ENCODE measurements at regions not wholly inside any gene's neighbourhood (a gene's known extent, or its start where the extent isn't known, plus 50 kb on each side); places are given as distances from the start of the nearest gene placed in this dataset.
"Not testable (repeated sequence)": the region's sequence is repeated elsewhere in the genome, so short reads cannot be mapped to it uniquely, and the experiment has no call there.

DNA sequence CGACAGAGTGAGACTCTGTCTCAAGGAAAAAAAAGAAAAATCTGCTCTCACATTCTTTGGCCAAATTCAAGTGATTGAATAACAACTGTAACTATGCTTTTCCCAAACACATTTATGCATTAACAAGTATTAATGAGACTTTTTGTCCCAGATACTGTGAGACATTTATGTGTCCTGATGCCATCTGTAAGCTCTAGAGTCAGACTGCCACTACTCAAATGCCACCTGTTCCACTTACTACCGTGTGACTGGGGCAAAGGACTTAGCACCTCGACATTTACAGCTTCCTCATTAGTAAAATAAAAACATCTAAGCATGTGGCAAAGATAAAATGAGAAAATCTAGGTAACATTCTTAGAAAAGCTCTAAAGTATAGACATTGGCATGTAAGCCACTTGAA is 178.1 kb upstream of the MARCKS start:
- DNase-seq, result no peak
- WGBS, 2 donors, result 60 to 64% methylated on average over 3 of the region's 3 CpGs
- no peak for ATAC-seq
- no peaks in the 10 kb centered on the region for H3K36me3 ChIP-seq
- no peak overlapping the region for H3K4me3 ChIP-seq
- no peaks in the 10 kb centered on the region for H3K4me1 ChIP-seq
- no peaks in the 10 kb centered on the region for H3K27me3 ChIP-seq
- no peaks in the 10 kb centered on the region for H3K9me3 ChIP-seq
- TF ChIP-seq CTCF (IDR thresholded peaks at IDR 0.05), result no peak
- no peak overlapping the region for H3K27ac ChIP-seq
- intact Hi-C loops (cut with DNase I), result no loop called here

DNA sequence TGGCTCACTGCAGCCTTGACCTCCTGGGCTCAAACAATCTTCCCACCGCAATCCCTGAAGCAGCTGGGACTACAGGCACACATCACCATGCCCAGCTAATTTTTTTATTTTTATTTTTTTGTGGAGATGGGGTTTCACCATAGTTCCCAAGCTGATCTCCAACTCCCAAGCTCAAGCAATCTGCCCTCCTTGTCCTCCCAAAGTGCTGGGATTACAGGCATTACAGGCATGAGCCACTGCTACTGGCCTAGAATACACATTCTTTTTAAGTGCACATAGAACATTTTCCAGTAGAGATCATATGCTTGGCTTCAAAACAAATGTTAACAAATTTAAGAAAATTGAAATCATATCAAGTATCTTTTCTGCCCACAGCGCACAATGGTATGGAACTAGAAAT is 176.8 kb upstream of the MARCKS start:
- 85% methylated on average over 2 of the region's 2 CpGs for WGBS, 2 donors
- H3K27ac ChIP-seq, result no peak overlapping the region
- DNase-seq, result no peak
- no peak overlapping the region for H3K4me3 ChIP-seq
- H3K9me3 ChIP-seq, result no peaks in the 10 kb centered on the region
- no peaks in the 10 kb centered on the region for H3K4me1 ChIP-seq
- H3K36me3 ChIP-seq, result no peaks in the 10 kb centered on the region
- TF ChIP-seq CTCF (IDR thresholded peaks at IDR 0.05), result no peak
- intact Hi-C loops (cut with DNase I), result no loop called here
- no peak for ATAC-seq
- H3K27me3 ChIP-seq, result no peaks in the 10 kb centered on the region

DNA sequence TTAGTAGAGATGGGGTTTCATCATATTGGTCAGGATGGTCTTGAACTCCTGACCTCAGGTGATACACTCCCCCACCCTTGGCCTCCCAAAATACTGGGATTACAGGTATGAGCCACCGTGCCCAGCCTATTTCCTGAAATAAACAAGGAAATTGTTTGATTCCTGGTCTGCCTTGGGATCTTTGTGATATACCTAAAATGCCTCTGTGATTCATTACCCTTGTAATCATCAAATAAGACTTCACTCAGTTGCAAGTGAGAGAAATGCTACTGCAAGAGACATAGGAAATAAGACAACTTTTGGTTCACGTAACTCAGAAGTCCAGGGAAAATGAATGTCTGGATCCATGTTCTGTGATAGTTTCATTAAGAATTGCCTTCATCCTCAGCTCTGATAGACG is 173.2 kb upstream of the MARCKS start:
- ATAC-seq (no peak), DNase-seq (no peak)
- no peaks in the 10 kb centered on the region for H3K9me3 ChIP-seq
- no peaks in the 10 kb centered on the region for H3K4me1 ChIP-seq
- no peaks in the 10 kb centered on the region for H3K27me3 ChIP-seq
- no peak overlapping the region for H3K4me3 ChIP-seq
- intact Hi-C loops (cut with DNase I), result no loop called here
- WGBS, 2 donors, result 94 to 96% methylated on average over 3 of the region's 3 CpGs
- no peak for TF ChIP-seq CTCF (IDR thresholded peaks at IDR 0.05)
- no peak overlapping the region for H3K27ac ChIP-seq
- H3K36me3 ChIP-seq, result no peaks in the 10 kb centered on the region

DNA sequence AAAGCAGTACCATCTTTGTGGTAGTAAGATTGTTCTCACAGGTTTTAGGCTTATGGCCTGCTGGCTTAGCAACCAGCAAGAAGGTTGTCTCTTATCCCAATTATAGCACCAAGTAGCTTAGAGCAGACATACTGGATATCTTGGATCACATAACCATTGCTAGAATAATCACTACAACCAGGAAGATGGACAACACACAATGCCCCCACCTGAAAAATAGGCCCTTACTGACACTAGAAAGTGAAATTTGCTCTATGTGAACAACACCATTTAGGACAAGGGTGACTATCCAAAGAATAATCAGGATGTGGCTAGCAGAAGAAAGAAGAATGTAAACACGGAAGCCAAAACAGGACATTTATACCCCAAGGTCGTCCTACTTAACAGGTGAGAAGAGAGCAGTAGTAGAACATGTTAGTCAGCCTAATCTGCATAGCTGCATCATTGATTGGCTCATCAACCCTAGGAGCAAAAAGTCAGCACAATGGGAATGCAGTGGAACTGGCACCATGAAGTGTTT is 172.7 kb upstream of the MARCKS start:
- ATAC-seq (no peak), DNase-seq (no peak)
- no peak overlapping the region for H3K27ac ChIP-seq
- no peak overlapping the region for H3K4me3 ChIP-seq
- no peaks in the 10 kb centered on the region for H3K36me3 ChIP-seq
- intact Hi-C loops (cut with DNase I), result no loop called here
- no peaks in the 10 kb centered on the region for H3K27me3 ChIP-seq
- no peak for TF ChIP-seq CTCF (IDR thresholded peaks at IDR 0.05)
- WGBS, 2 donors, result 77% methylated on average over 2 of the region's 2 CpGs
- no peaks in the 10 kb centered on the region for H3K4me1 ChIP-seq
- H3K9me3 ChIP-seq, result no peaks in the 10 kb centered on the region

- H3K4me1 ChIP-seq, result no peaks in the 10 kb centered on the region
- no peak for ATAC-seq
- TF ChIP-seq CTCF (IDR thresholded peaks at IDR 0.05), result no peak
- WGBS, 2 donors, result 75 to 98% methylated on average over 1 of the region's 1 CpG
- no peaks in the 10 kb centered on the region for H3K36me3 ChIP-seq
- H3K9me3 ChIP-seq, result no peaks in the 10 kb centered on the region
- DNase-seq, result no peak
- intact Hi-C loops (cut with DNase I), result no loop called here
- H3K27me3 ChIP-seq, result no peaks in the 10 kb centered on the region
- H3K4me3 ChIP-seq, result no peak overlapping the region
- no peak overlapping the region for H3K27ac ChIP-seq
Measured at GRCh38 chr6:113686049-113686448, 171.1 kb upstream of the MARCKS start.

GRCh38 chr6:113689620-113690019 is 167.5 kb upstream of the MARCKS start:
- DNase-seq; intact Hi-C loops (cut with DNase I); H3K27me3 ChIP-seq; H3K9me3 ChIP-seq; H3K36me3 ChIP-seq; H3K4me3 ChIP-seq; H3K4me1 ChIP-seq; ATAC-seq; H3K27ac ChIP-seq: not testable (repeated sequence)
- 96 to 97% methylated on average over 4 of the region's 4 CpGs for WGBS, 2 donors
